ENCODE measurements at regions not wholly inside any gene's neighbourhood (a gene's known extent, or its start where the extent isn't known, plus 50 kb on each side); places are given as distances from the start of the nearest gene placed in this dataset.
"Not testable (repeated sequence)": the region's sequence is repeated elsewhere in the genome, so short reads cannot be mapped to it uniquely, and the experiment has no call there.

DNA sequence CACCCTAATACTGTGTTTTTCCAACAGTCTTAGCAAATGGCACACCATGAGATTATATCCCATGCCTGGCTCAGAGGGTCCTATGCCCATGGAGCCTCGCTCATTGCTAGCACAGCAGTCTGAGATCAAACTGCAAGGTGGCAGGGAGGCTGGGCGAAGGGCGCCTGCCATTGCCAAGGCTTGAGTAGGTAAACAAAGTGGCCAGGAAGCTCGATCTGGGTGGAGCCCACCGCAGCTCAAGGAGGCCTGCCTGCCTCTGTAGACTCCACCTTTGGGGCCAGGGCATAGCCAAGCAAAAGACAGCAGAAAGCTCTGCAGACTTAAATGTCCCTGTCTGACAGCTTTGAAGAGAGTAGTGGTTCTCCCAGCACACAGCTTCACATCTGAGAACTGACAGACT, 188.2 kb upstream of the ADGRL3 start:
- TF ChIP-seq CTCF (IDR thresholded peaks at IDR 0.05; ENCODE audit: insufficient read depth, low read depth, low read length); EZH2 (IDR thresholded peaks at IDR 0.05; ENCODE audit: insufficient read depth, low read length): not testable (repeated sequence)

Data from astrocyte (in vitro differentiated cells and primary cell).